ENCODE measurements at regions not wholly inside any gene's neighbourhood (a gene's known extent, or its start where the extent isn't known, plus 50 kb on each side); places are given as distances from the start of the nearest gene placed in this dataset.
"Not testable (repeated sequence)": the region's sequence is repeated elsewhere in the genome, so short reads cannot be mapped to it uniquely, and the experiment has no call there.

DNA sequence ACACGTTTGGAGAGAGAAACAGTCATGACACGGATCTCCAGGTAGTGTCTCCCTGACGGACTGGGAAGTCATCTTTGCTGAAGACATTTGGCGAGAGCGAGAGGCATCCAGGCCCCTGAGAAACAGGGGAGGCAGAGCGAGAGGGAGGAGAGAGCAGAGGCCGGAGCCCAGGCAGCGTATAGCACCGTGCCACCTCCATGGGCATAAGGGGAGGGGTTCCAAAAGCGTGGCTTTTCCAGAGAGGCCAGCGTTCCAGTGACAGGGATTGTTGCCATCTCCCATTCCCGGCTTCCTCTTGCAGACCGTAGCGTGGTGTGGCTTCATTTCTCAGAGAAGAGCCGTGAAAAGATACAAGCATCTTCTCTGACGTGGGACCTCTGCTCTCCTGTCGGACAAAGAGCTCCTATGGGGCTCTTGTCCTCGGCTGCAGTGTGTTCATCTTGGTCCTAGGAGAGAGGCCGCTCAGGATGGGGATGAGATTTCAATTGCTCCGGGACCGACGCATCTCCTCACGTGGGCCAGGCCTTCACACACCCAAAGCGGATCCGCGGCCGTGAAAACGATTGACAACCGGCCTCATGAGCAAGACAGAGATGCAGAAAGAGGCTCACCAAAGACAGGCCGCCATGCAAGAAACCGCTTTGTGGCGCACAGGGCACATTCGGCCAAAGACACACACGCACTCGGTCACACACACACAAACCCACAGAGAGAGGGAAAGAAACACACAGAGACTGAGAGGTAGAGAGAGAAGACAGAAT is 170.5 kb upstream of the ZNF337 start:
- H3K4me3 ChIP-seq (ENCODE audit: low read length); H3K27ac ChIP-seq (ENCODE audit: low read length): not testable (repeated sequence)
- H3K27me3 ChIP-seq (ENCODE audit: insufficient read depth, low read length), result peaks cover 88% of the 10 kb centered on the region

DNA sequence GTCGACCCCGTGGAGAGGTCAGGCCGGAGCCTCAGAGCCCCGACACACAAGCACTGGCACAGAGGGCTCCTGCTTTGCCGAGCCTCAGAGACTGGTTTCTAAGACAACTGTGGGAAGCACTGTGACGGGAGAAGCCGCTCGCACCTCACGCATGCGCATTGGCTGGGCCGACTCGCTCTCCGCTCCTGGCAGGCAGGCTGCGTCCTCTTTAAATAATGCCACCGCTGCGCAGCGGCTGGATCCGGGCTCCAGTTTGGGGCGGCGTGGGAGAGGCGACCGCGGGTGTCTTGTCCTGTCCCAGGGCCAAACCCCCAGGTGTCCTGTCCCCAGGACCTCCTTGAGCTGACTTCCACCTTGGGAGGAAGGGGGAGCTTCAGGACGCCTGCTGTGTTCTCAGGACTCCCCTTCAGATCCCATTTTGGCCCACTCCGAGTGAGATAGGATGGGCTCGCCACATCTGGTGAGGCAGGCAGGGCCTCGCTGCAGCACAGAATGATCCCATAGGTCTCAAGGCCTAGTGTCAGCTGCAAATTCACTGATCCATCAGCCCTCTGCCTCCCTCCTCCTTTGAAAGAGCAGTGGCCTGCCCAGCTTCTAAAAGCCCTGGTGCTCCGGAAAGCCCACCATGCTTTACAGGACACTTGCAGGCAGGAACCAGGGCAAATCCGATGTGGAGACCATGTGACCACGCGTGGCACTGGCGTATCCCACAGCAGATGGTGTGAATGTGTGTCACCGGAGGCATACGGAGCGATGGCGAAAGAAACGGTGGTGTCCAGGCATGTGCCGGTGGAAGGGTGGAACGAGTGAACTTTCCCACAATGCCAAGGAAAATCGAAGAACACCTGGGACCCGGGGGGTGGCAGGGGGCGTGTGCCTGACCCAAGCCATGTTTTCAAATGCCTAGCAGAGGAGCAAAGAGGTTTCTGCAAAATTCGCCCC is 169.3 kb upstream of the ZNF337 start:
- Histone ChIP-seq H3K27me3 (ENCODE audit: insufficient read depth, low read length) (peaks cover 100% of the 10 kb centered on the region), H3K36me3 (ENCODE audit: insufficient read depth, low read depth, low read length) (no peaks in the 10 kb centered on the region), H3K4me1 (ENCODE audit: insufficient read depth, low read length) (no peaks in the 10 kb centered on the region; the same call in 1 of the 2 replicates), H3K9ac (ENCODE audit: low read depth, low read length) (no peak overlapping the region), H3K4me3 (ENCODE audit: low read length) (peak overlapping the region; percentile 58; the same call in 1 of the 2 replicates), H3K27ac (ENCODE audit: low read length) (no peak overlapping the region), H3K9me3 (ENCODE audit: insufficient read depth, low read depth, low read length) (no peaks in the 10 kb centered on the region)

More for the DNA sequence above, 170.5 kb upstream of the ZNF337 start:
- not testable (repeated sequence) for H3K4me1 ChIP-seq (ENCODE audit: insufficient read depth, low read length); H3K36me3 ChIP-seq (ENCODE audit: insufficient read depth, low read depth, low read length); H3K9ac ChIP-seq (ENCODE audit: low read depth, low read length); H3K9me3 ChIP-seq (ENCODE audit: insufficient read depth, low read depth, low read length)

DNA sequence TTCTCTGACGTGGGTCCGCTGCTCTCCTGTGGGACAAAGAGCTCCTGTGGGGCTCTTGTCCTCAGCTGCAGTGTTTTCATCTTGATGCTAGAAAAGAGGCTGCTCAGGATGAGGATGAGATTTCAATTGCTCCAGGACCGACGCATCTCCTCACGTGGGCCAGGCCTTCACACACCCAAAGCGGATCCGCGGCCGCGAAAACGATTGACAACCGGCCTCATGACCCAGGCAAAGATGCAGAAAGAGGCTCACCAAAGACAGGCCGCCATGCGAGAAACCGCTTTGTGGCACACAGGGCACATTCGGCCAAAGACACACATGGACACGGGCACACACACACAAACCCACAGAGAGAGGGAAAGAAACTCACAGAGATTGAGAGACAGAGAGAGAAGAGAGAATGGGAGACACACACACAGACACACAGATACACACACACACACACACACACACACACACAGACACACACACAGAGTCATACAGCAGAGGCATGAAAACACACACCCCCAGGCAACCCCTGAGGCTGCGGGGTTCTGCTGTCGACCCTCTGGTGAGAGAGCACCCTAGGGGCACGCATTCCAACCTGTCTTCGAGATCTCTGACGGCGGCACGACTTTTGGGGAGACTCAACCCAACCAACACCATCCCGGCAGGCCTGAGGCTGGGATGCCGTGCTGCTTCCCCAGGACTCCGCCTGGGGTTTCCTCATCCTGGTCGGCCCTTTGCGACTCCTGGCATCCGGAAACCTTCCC is 168.5 kb upstream of the ZNF337 start:
- not testable (repeated sequence) for H3K4me1 ChIP-seq (ENCODE audit: insufficient read depth, low read length); H3K27ac ChIP-seq (ENCODE audit: low read length); H3K36me3 ChIP-seq (ENCODE audit: insufficient read depth, low read depth, low read length); H3K9me3 ChIP-seq (ENCODE audit: insufficient read depth, low read depth, low read length); H3K9ac ChIP-seq (ENCODE audit: low read depth, low read length)
- Histone ChIP-seq H3K4me3 (ENCODE audit: low read length) (peak overlapping the region; percentile 58; the same call in 1 of the 2 replicates), H3K27me3 (ENCODE audit: insufficient read depth, low read length) (peaks cover 100% of the 10 kb centered on the region)

DNA sequence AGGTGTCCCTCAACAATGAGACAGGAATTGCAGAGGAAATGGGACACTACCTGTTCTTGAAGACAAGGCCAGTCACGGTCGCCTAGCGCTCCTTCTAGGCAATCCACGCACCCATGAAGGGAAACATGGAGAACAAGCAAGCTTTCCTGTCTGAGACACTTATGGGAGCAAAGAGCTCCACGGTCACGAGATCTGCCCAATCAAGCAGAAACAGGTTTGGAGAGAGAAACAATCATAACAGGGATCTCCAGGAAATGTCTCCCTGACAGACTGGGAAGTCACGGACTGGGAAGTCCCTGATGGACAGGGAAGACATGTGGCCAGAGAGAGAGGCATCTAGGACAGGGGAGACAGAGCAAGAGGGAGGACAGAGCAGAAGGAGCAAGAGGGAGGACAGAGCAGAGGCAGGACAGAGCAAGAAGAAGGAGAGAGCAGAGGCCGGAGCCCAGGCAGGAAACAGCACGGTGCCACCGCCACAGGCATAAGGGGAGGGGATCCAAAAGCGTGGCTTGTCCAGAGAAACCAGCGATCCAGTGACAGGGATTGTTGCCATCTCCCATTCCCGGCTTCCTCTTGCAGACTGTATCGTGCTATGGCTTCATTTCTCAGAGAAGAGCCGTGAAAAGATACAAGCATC is 167.8 kb upstream of the ZNF337 start:
- no peaks in the 10 kb centered on the region for H3K36me3 ChIP-seq (ENCODE audit: insufficient read depth, low read depth, low read length)
- H3K27me3 ChIP-seq (ENCODE audit: insufficient read depth, low read length), result peaks cover 100% of the 10 kb centered on the region
- H3K27ac ChIP-seq (ENCODE audit: low read length), result no peak overlapping the region
- no peak overlapping the region for H3K4me3 ChIP-seq (ENCODE audit: low read length)
- H3K9ac ChIP-seq (ENCODE audit: low read depth, low read length), result no peak overlapping the region
- H3K9me3 ChIP-seq (ENCODE audit: insufficient read depth, low read depth, low read length), result no peaks in the 10 kb centered on the region
- no peaks in the 10 kb centered on the region; the same call in 1 of the 2 replicates for H3K4me1 ChIP-seq (ENCODE audit: insufficient read depth, low read length)

DNA sequence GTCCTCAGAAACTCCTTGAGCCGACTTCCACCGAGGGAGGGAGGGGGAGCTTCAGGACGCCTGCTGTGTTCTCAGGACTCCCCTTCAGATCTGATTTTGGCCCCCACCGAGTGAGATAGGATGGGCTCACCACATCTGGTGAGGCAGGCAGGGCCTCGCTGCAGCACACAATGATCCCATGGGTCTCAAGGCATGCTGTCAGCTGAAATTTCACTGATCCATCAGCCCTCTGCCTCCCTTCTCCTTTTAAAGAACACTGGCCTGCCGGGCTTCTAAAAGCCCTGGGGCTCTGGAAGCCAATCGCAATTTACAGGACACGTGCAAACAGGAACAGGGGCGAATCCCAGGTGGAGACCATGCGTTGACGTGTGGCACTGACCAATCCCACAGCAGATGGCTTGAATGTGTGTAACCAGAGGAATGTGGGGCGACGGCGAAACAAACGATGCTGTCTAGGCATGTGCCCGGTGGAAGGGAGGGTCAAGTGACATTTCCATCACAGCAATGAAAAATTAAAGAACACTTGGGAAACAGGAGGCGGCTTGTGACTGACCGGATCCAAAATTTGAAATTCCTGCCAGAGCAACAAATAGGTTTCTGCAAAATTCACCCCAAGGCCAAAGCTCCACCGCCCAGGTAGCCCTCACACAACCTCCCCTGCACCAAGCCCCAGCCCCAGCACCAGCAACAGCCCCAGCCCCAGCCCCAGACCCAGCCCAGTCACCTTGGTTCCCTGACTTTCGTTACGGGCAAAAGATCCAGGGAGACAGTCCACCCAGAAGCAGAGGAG is 167.1 kb upstream of the ZNF337 start:
- H3K9me3 ChIP-seq (ENCODE audit: insufficient read depth, low read depth, low read length), result no peaks in the 10 kb centered on the region
- H3K9ac ChIP-seq (ENCODE audit: low read depth, low read length), result no peak overlapping the region
- peak overlapping the region; percentile 72 for H3K4me3 ChIP-seq (ENCODE audit: low read length)
- H3K27ac ChIP-seq (ENCODE audit: low read length), result no peak overlapping the region
- H3K4me1 ChIP-seq (ENCODE audit: insufficient read depth, low read length), result no peaks in the 10 kb centered on the region; the same call in 1 of the 2 replicates
- no peaks in the 10 kb centered on the region for H3K36me3 ChIP-seq (ENCODE audit: insufficient read depth, low read depth, low read length)
- peaks cover 100% of the 10 kb centered on the region for H3K27me3 ChIP-seq (ENCODE audit: insufficient read depth, low read length)

DNA sequence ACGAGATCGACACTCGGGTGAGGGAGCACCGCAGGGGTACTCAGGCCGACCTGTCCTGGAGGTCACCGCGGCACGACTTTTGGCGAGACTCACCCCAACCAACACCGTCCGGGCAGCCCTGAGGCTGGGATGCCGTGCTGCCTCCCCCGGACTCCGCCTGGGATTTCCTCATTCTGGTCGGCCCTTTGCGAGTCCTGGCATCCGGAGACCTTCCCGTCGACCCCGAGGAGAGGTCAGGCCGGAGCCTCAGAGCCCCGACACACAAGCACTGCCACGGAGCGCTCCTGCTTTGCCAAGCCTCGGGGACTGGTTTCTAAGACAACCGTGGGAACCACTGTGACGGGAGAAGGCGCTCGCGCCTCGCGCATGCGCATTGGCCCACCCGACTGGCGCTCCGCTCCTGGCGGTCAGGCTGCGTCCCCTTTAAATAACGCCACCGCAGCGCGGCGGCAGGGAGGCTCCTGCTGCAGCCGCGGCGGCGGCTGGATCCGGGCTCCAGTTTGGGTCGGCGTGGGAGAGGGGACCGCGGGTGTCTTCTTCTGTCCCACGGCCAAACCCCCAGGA is 166.4 kb upstream of the ZNF337 start:
- not testable (repeated sequence) for H3K27ac ChIP-seq (ENCODE audit: low read length); H3K36me3 ChIP-seq (ENCODE audit: insufficient read depth, low read depth, low read length); H3K4me1 ChIP-seq (ENCODE audit: insufficient read depth, low read length); H3K9ac ChIP-seq (ENCODE audit: low read depth, low read length); H3K9me3 ChIP-seq (ENCODE audit: insufficient read depth, low read depth, low read length)
- Histone ChIP-seq H3K27me3 (ENCODE audit: insufficient read depth, low read length) (peaks cover 100% of the 10 kb centered on the region), H3K4me3 (ENCODE audit: low read length) (peak overlapping the region; percentile 72; the same call in 1 of the 2 replicates)

DNA sequence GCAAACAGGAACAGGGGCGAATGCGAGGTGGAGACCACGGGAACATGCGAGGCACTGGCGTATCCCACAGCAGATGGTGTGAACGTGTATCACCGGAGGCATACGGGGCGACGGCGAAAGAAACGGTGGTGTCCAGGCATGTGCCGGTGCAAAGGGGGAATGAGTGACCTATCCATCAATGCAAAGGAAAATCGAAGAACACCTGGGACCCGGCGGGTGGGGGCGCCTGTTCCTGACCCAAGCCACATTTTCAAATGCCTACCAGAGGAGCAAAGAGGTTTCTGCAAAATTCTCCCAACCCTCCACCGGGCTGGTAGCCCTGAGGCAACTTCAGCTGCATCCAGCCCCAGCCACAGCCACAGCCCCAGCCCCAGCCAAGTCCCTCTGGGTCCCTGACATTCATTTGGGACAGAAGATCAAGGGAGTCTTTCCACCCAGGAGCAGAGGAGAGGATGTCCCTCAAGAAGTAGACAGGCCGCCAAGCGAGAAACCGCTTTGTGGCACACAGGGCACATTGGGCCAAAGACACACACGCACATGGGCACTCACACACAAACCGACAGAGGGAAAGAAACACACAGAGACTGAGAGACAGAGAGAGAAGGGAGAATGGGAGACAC is 164.0 kb upstream of the ZNF337 start:
- Histone ChIP-seq H3K36me3 (ENCODE audit: insufficient read depth, low read depth, low read length) (no peaks in the 10 kb centered on the region), H3K4me1 (ENCODE audit: insufficient read depth, low read length) (no peaks in the 10 kb centered on the region; the same call in 1 of the 2 replicates), H3K27me3 (ENCODE audit: insufficient read depth, low read length) (peaks cover 89% of the 10 kb centered on the region), H3K9me3 (ENCODE audit: insufficient read depth, low read depth, low read length) (no peaks in the 10 kb centered on the region), H3K4me3 (ENCODE audit: low read length) (no peak overlapping the region), H3K27ac (ENCODE audit: low read length) (no peak overlapping the region), H3K9ac (ENCODE audit: low read depth, low read length) (no peak overlapping the region)

DNA sequence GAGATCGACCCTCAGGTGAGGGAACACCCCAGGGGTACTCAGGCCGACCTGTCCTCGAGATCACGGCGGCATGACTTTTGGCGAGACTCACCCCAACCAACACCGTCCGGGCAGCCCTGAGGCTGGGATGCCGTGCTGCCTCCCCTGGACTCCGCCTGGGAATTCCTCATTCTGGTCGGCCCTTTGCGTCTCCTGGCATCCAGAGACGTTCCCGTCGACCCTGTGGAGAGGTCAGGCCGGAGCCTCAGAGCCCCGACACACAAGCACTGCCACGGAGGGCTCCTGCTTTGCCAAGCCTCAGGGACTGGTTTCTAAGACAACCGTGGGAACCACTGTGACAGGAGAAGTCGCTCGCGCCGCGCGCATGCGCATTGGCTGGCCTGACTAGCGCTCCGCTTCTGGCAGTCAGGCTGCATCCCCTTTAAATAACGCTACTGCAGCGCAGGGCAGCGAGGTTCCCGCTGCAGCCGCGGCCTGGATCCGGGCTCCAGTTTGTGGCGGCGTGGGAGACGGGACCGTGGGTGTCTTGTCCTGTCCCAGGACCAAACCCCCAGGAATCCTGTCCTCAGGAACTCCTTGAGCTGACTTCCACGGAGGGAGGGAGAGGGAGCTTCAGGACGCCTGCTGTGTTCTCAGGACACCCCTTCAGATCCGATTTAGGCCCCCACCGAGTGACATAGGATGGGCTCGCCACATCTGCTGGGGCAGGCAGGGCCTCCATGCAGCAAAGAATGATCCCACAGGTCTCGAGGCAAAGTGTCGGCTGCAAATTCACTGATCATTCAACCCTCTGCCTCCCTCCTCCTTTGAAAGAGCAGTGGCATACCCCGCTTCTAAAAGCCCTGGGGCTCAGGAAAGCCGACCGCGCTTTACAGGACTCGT is 163.2 kb upstream of the ZNF337 start:
- Histone ChIP-seq H3K27me3 (ENCODE audit: insufficient read depth, low read length) (peaks cover 82% of the 10 kb centered on the region), H3K4me3 (ENCODE audit: low read length) (no peak overlapping the region)

DNA sequence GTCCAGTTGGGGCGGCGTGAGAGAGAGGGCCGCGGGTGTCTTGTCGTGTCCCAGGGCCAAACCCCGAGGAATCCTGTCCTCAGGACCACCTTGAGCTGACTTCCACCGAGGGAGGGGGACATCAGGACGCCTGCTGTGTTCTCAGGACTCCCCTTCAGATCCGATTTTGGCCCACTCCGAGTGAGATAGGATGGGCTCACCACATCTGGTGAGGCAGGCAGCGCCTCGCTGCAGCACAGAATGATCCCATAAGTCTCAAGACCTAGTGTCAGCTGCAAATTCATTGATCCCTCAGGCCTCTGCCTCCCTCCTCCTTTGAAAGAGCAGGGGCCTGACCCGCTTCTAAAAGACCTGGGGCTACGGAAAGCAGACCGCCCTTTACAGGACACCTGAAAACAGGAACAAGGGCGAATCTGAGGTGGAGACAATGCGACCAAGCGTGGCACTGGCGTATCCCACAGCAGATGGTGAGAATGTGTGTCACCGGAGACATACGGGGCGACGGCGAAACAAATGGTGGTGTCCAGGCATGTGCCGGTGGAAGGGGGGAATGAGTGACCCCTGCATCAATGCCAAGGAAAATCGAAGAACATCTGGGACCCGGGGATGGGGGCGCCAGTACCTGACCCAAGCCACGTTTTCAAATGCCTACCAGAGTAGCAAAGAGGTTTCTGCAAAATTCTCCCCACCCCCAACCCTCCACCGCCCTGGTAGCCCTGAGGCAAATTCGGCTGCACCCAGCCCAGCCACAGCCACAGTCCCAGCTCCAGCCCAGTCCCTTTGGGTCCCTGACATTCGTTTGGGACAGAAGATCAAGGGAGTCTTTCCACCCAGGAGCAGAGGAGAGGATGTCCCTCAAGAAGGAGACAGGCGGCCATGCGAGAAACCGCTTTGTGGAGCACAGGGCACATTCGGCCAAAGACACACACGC is 162.1 kb upstream of the ZNF337 start:
- no peak overlapping the region for H3K27ac ChIP-seq (ENCODE audit: low read length)
- H3K27me3 ChIP-seq (ENCODE audit: insufficient read depth, low read length), result peaks cover 70% of the 10 kb centered on the region
- no peaks in the 10 kb centered on the region for H3K36me3 ChIP-seq (ENCODE audit: insufficient read depth, low read depth, low read length)
- no peaks in the 10 kb centered on the region; the same call in 1 of the 2 replicates for H3K4me1 ChIP-seq (ENCODE audit: insufficient read depth, low read length)
- no peak overlapping the region for H3K9ac ChIP-seq (ENCODE audit: low read depth, low read length)
- no peaks in the 10 kb centered on the region for H3K9me3 ChIP-seq (ENCODE audit: insufficient read depth, low read depth, low read length)
- H3K4me3 ChIP-seq (ENCODE audit: low read length), result peak overlapping the region; percentile 47; the same call in 1 of the 2 replicates

More for the DNA sequence above, 163.2 kb upstream of the ZNF337 start:
- Histone ChIP-seq H3K9me3 (ENCODE audit: insufficient read depth, low read depth, low read length) (no peaks in the 10 kb centered on the region), H3K9ac (ENCODE audit: low read depth, low read length) (no peak overlapping the region), H3K27ac (ENCODE audit: low read length) (no peak overlapping the region), H3K4me1 (ENCODE audit: insufficient read depth, low read length) (no peaks in the 10 kb centered on the region; the same call in 1 of the 2 replicates), H3K36me3 (ENCODE audit: insufficient read depth, low read depth, low read length) (no peaks in the 10 kb centered on the region)

Data from iPS-20b (cell line).